ENCODE measurements at regions not wholly inside any gene's neighbourhood (a gene's known extent, or its start where the extent isn't known, plus 50 kb on each side); places are given as distances from the start of the nearest gene placed in this dataset.
A peak's percentile ranks its signal among the peaks of the same experiment; 100 is the strongest.

DNA sequence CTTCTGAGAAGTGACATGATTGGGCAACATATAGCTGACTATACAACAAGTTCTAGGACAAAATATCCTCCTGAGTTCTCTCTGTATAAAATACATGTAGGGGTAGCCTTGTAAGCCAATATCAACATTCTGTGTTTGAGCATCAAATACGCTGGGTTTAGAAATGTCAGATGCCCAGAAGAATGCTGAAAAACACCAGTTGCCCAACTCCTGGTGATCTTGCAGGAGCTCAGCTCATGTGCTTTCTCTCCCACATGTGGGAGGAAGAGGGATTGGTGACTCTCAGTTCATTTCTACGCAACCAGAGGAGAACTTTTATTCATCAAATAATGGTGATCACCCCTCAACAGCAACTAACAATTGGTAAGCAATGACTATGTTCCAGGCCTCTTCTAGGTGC, 810.9 kb upstream of the ACO1 start:
- H3K79me2 ChIP-seq (ENCODE audit: control insufficient read depth, insufficient read depth, low read length), result no peaks in the 10 kb centered on the region
- H3K4me1 ChIP-seq (ENCODE audit: control insufficient read depth, extremely low read depth, insufficient read depth, low read length), result peaks cover 27% of the 10 kb centered on the region
- FAIRE-seq (no peak), DNase-seq (ENCODE audit: low read depth, low spot score) (no peak)
- TF ChIP-seq EZH2 (IDR thresholded peaks at IDR 0.05; ENCODE audit: low read length), result no peak
- TF ChIP-seq, protein P1, sequence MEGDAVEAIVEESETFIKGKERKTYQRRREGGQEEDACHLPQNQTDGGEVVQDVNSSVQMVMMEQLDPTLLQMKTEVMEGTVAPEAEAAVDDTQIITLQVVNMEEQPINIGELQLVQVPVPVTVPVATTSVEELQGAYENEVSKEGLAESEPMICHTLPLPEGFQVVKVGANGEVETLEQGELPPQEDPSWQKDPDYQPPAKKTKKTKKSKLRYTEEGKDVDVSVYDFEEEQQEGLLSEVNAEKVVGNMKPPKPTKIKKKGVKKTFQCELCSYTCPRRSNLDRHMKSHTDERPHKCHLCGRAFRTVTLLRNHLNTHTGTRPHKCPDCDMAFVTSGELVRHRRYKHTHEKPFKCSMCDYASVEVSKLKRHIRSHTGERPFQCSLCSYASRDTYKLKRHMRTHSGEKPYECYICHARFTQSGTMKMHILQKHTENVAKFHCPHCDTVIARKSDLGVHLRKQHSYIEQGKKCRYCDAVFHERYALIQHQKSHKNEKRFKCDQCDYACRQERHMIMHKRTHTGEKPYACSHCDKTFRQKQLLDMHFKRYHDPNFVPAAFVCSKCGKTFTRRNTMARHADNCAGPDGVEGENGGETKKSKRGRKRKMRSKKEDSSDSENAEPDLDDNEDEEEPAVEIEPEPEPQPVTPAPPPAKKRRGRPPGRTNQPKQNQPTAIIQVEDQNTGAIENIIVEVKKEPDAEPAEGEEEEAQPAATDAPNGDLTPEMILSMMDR (optimal IDR thresholded peaks at IDR 0.05 in 1 of 3, IDR thresholded peaks at IDR 0.05 in 1 of 3, conservative IDR thresholded peaks at IDR 0.05 in 1 of 3; ENCODE audit: extremely low read depth in 1 of 3, insufficient read depth in 2 of 3, low read length in 3 of 3), result no peak
- peaks cover 2% of the 10 kb centered on the region for H3K9me3 ChIP-seq (ENCODE audit: control insufficient read depth, low read depth, low read length)
- H3K4me2 ChIP-seq (ENCODE audit: control insufficient read depth, extremely low read depth, insufficient read depth, low read depth, low read length), result no peak overlapping the region
- no peaks in the 10 kb centered on the region for H4K20me1 ChIP-seq (ENCODE audit: control insufficient read depth, extremely low read depth, insufficient read depth, low read length)
- no peak overlapping the region for H3K9ac ChIP-seq (ENCODE audit: control insufficient read depth, extremely low read depth, insufficient read depth, low read length)
- H3K27ac ChIP-seq (ENCODE audit: control insufficient read depth, insufficient read depth, low read length), result peak overlapping the region; percentile 1
- dilution Hi-C loops (cut with MboI; ENCODE audit: extremely low pct_ligation_motif_present, low sequenced_read_pairs), result no loop called here
- H3K4me3 ChIP-seq (ENCODE audit: control insufficient read depth in 2 of 3, extremely low read depth in 1 of 3, insufficient read depth in 2 of 3, low read depth in 1 of 3, low read length in 3 of 3), result no peak overlapping the region
- H3K9me1 ChIP-seq (ENCODE audit: control insufficient read depth, extremely low read depth, insufficient read depth, low read length), result no peaks in the 10 kb centered on the region
- H3K36me3 ChIP-seq (ENCODE audit: control insufficient read depth in 2 of 2, extremely low read depth in 1 of 2, insufficient read depth in 2 of 2, low read length in 2 of 2), result no peaks in the 10 kb centered on the region
- H3K27me3 ChIP-seq (ENCODE audit: control insufficient read depth, extremely low read depth, insufficient read depth, low read length), result no peaks in the 10 kb centered on the region
- H2AFZ ChIP-seq (ENCODE audit: control insufficient read depth, low read length), result no peak overlapping the region

DNA sequence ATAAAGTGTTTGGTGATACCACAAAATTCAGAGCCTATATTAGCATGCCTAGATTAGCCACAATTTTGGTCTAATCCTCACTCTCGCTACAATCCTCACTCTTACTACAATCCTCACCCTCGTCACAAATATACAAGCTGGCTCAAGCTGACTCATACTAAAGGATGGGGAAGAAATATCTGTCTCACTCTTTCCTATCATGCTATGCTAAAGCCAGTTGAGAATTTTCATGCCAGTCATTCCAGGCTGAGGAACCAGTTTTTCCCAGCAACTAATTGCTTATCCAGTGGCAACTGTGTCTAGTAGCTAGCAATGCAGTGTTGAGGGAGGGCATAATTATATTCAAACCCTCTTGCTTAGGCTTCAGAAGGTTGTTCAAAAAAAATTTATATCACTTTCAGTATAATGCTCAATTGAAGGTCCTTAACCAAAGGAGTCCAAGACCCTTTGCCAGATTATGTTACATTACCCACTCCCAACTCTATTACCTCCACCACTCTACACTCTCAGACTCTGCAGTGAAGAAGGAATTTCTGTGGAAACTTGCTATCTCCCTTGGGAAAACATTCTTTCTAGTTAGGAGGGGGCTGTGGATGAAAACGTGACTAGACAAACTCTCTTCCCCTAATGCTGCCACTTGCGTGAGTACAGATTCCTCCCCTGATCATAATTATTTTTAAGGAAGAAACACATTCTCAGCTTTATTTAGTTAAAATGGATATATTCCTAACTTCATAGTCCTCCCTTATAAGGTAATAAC, 810.3 kb upstream of the ACO1 start:
- Histone ChIP-seq H3K9me1 (ENCODE audit: control insufficient read depth, extremely low read depth, insufficient read depth, low read length) (no peaks in the 10 kb centered on the region), H3K27ac (ENCODE audit: control insufficient read depth, insufficient read depth, low read length) (peak overlapping the region; percentile 2), H3K36me3 (ENCODE audit: control insufficient read depth in 2 of 2, extremely low read depth in 1 of 2, insufficient read depth in 2 of 2, low read length in 2 of 2) (no peaks in the 10 kb centered on the region), H3K9me3 (ENCODE audit: control insufficient read depth, low read depth, low read length) (peaks cover 2% of the 10 kb centered on the region), H3K4me3 (ENCODE audit: control insufficient read depth in 2 of 3, extremely low read depth in 1 of 3, insufficient read depth in 2 of 3, low read depth in 1 of 3, low read length in 3 of 3) (no peak overlapping the region), H3K9ac (ENCODE audit: control insufficient read depth, extremely low read depth, insufficient read depth, low read length) (no peak overlapping the region), H4K20me1 (ENCODE audit: control insufficient read depth, extremely low read depth, insufficient read depth, low read length) (no peaks in the 10 kb centered on the region), H3K27me3 (ENCODE audit: control insufficient read depth, extremely low read depth, insufficient read depth, low read length) (no peaks in the 10 kb centered on the region), H2AFZ (ENCODE audit: control insufficient read depth, low read length) (peak overlapping the region; percentile 0), H3K4me1 (ENCODE audit: control insufficient read depth, extremely low read depth, insufficient read depth, low read length) (peaks cover 27% of the 10 kb centered on the region), H3K79me2 (ENCODE audit: control insufficient read depth, insufficient read depth, low read length) (no peaks in the 10 kb centered on the region), H3K4me2 (ENCODE audit: control insufficient read depth, extremely low read depth, insufficient read depth, low read depth, low read length) (no peak overlapping the region)
- DNase-seq (ENCODE audit: low read depth, low spot score) (no peak), FAIRE-seq (peak; percentile 88)
- dilution Hi-C loops (cut with MboI; ENCODE audit: extremely low pct_ligation_motif_present, low sequenced_read_pairs), result no loop called here
- TF ChIP-seq, protein P1 (optimal IDR thresholded peaks at IDR 0.05 in 1 of 3, IDR thresholded peaks at IDR 0.05 in 1 of 3, conservative IDR thresholded peaks at IDR 0.05 in 1 of 3; ENCODE audit: extremely low read depth in 1 of 3, insufficient read depth in 2 of 3, low read length in 3 of 3), result no peak
- no peak for TF ChIP-seq EZH2 (IDR thresholded peaks at IDR 0.05; ENCODE audit: low read length)

All from keratinocyte (primary cell).